Calu3 (cell line): ENCODE measurements at regions not wholly inside any gene's neighbourhood (a gene's known extent, or its start where the extent isn't known, plus 50 kb on each side); places are given as distances from the start of the nearest gene placed in this dataset.
A peak's percentile ranks its signal among the peaks of the same experiment; 100 is the strongest.

Source experiments
- BruUV-seq: library from RNA; stranded (reverse); fragments of 400-500 nt; replicated peaks from 2 replicates; lab custom pipeline; 2021; lab: Mats Ljungman, UMichigan
- CTCF ChIA-PET: fragments of 300-600 bp; sonication (Branson Sonifier 250); formaldehyde crosslinking; loops from one replicate; lab custom pipeline; 2022; ENCODE audit warnings: antibody characterized with exemption; lab: Charles Lee
- DNase-seq: peaks from one replicate; pipeline ENCODE4 v3.0.0; 2022
- H3K27ac Mint-ChIP-seq: one replicate; pipeline ENCODE4 v1.8.0; 2022; ENCODE audit warnings: mixed read lengths; ENCODE audit not compliant: unreplicated experiment
- H3K27me3 Mint-ChIP-seq: one replicate; pipeline ENCODE4 v1.8.0; 2022; ENCODE audit warnings: mixed read lengths; ENCODE audit not compliant: unreplicated experiment
- H3K36me3 Mint-ChIP-seq: one replicate; pipeline ENCODE4 v1.8.0; 2022; ENCODE audit warnings: mild to moderate bottlenecking, moderate library complexity, mixed read lengths; ENCODE audit not compliant: insufficient read depth, unreplicated experiment
- H3K4me1 Mint-ChIP-seq: one replicate; pipeline ENCODE4 v1.8.0; 2022; ENCODE audit warnings: mild to moderate bottlenecking, low read depth, mixed read lengths; ENCODE audit not compliant: unreplicated experiment
- H3K4me3 Mint-ChIP-seq: one replicate; pipeline ENCODE4 v1.8.0; 2022; ENCODE audit warnings: mild to moderate bottlenecking, low read depth, moderate library complexity, mixed read lengths; ENCODE audit not compliant: unreplicated experiment
- H3K9me3 Mint-ChIP-seq: one replicate; pipeline ENCODE4 v1.8.0; 2022; ENCODE audit warnings: low read depth, mixed read lengths; ENCODE audit not compliant: unreplicated experiment
- CTCF ChIP-seq: fragments of 200-600 bp; IDR thresholded peaks from one replicate; pipeline ENCODE4 v1.8.0; 2022; ENCODE audit warnings: antibody characterized with exemption; ENCODE audit not compliant: unreplicated experiment
- intact Hi-C: fragments of 100-400 bp; cut with micrococcal nuclease; formaldehyde crosslinking; loops from one replicate; pipeline ENCODE4 v1.10.0; 2022; ENCODE audit not compliant: unreplicated experiment

DNA sequence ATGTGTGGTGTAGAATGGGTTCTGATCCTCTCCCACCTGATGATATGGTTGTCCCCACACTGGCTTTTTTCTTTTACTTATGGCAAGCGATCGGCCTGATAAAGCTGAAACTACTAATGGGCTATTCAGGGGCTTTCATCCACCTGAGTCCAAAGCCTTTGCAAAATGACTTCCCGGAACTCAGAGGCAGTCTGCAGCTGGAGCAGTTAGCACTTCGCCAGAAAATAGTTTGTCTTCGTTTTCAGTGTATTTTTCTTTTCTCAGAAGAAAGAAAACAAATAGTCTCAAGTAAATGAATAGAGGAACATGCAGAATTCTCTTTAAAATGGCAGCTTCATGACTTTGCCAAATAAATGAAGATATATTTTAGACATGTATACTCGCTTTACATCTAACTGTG, 306.0 kb upstream of the ADAMTS9 start:
- no peak overlapping the region for H3K27ac Mint-ChIP-seq
- CTCF ChIA-PET: interaction anchor here (0.6 kb wide), 1 partner anchor 237 kb away, joined by 3 read pairs; no protein-coding TSS in a partner anchor
- no peak for DNase-seq
- no peaks in the 10 kb centered on the region for H3K9me3 Mint-ChIP-seq
- H3K36me3 Mint-ChIP-seq: no peaks in the 10 kb centered on the region
- intact Hi-C loops: no loop called here
- no peak for TF ChIP-seq CTCF
- H3K4me3 Mint-ChIP-seq: no peak overlapping the region
- no TSS peak for BruUV-seq
- H3K4me1 Mint-ChIP-seq: peaks cover 10% of the 10 kb centered on the region
- H3K27me3 Mint-ChIP-seq: no peaks in the 10 kb centered on the region

- DNase-seq: no peak
- CTCF ChIA-PET: no interaction called here
- Mint-ChIP-seq H3K4me3 (no peak overlapping the region), H3K27ac (no peak overlapping the region), H3K9me3 (peaks cover 4% of the 10 kb centered on the region), H3K27me3 (no peaks in the 10 kb centered on the region), H3K36me3 (no peaks in the 10 kb centered on the region), H3K4me1 (peaks cover 19% of the 10 kb centered on the region)
- no peak for TF ChIP-seq CTCF
- intact Hi-C loops: no loop called here
- BruUV-seq: no TSS peak
These were observed 304.9 kb upstream of the ADAMTS9 start for GRCh38 chr3:64992530-64993285.

DNA sequence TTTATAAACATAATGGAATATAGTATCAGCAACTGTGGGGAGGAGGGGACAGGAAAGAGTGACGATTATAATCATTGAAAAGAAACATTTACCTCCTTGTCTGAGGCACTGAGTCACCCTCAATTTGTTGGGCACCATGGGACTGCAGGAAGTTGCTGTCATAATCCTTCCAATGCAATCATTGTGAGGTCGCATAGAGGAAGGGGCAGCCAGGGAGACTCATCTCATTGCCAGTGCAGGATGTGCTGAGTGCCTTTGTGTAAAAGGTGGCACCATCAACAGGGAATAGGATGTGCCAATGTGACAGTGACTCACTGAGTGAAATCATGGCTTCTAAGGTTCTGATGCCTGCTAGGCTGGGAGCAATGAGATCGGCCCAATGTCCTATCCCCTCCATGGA, 300.4 kb upstream of the ADAMTS9 start:
- Mint-ChIP-seq H3K36me3 (no peaks in the 10 kb centered on the region), H3K27me3 (no peaks in the 10 kb centered on the region), H3K4me3 (no peak overlapping the region), H3K4me1 (peaks cover 12% of the 10 kb centered on the region), H3K9me3 (peaks cover 4% of the 10 kb centered on the region), H3K27ac (peak overlapping the region; percentile 83)
- no peak for TF ChIP-seq CTCF
- BruUV-seq: no TSS peak
- intact Hi-C loops: no loop called here
- peak; percentile 28 for DNase-seq
- CTCF ChIA-PET: no interaction called here

DNA sequence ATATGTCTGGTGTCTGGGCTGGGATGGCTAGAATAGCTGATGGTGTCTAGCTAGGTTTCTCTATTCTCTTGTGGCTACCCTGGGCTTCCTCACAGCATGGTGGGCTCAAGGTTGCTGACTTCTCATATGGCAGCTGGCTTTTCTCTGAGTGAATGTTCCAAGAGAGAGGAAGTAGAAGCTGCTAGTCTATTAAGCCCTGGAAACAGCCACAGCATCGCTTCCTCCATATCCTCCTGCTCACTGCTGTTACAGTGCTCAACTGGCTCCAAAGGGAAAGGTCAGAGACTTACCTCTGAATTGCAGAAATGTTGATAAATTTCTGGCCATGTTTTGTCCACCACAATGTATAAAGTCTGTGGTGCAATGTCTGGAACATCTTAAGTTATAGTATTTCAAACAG, 299.9 kb upstream of the ADAMTS9 start:
- no peak for TF ChIP-seq CTCF
- Mint-ChIP-seq H3K27ac (peak overlapping the region; percentile 60), H3K9me3 (peaks cover 4% of the 10 kb centered on the region), H3K4me1 (peaks cover 12% of the 10 kb centered on the region), H3K4me3 (no peak overlapping the region), H3K27me3 (no peaks in the 10 kb centered on the region), H3K36me3 (no peaks in the 10 kb centered on the region)
- intact Hi-C loops: no loop called here
- CTCF ChIA-PET: no interaction called here
- no TSS peak for BruUV-seq
- no peak for DNase-seq
